ENCODE measurements at regions not wholly inside any gene's neighbourhood (a gene's known extent, or its start where the extent isn't known, plus 50 kb on each side); places are given as distances from the start of the nearest gene placed in this dataset.
A peak's percentile ranks its signal among the peaks of the same experiment; 100 is the strongest.
"Not testable (repeated sequence)": the region's sequence is repeated elsewhere in the genome, so short reads cannot be mapped to it uniquely, and the experiment has no call there.

- no peak for DNase-seq
Measured at GRCh38 chr2:241984658-241985057, 115.1 kb downstream of the RTP5 start.

GRCh38 chr2:241985161-241985985 lies 115.8 kb downstream of the RTP5 start:
- DNase-seq, result peak; percentile 54

DNA sequence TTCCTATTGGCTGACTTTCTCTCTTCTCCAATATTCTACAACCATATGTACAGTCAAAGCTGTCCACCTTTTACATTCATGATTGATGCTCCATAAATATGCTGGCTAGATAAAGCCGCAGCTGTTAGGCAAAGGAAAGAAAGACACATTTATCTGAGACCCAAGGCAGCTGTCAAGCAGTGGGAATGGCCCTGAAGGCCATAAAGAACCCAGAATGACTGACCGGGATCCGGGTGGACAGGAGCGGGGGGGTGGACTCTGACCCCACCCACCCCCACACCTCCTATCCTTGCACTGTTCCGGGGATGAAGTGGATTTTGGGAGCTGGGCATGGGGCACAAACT lies 116.4 kb downstream of the RTP5 start:
- no peak for DNase-seq

GRCh38 chr2:241986836-241987641 lies 117.5 kb downstream of the RTP5 start:
- DNase-seq, result no peak

DNA sequence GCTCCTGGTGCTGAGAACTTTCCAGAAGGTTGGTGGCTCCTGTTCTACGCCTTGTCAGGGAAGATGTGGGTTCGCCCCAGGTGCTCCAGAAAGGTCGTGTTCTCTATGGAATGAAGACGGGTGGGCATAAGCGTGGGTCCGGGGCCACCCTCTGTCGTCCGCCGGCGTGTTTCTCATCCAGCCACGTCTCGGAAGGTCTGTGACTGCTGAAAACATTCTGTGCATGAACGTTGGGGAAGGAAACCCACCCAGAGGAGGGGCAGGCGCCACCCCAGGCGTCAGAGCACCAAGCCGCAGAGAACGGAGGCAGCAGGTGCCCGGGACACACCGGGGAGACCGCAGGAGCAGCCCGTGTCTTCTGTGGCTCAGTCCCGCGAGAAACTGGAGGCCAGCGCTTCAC lies 118.2 kb downstream of the RTP5 start:
- no peak for DNase-seq

DNA sequence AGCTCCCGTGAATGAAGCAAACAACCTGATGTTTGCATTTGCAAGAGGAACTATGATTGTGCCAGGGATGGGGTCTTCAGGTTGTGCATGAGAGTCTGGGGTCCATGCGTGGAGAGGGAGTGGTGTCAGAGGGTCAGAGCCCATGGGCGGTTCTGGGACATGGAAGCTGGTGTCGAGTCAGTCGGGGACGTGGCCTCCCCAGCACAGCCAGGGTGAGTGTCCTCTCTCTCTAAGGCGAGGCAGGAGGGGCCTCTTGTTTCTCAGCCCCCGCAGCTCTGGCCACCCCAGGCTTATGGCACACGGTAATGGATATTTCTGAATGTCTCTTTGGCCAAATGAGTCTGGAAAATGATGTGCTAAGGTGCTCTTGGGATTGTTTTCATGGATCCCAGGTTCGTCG lies 118.6 kb downstream of the RTP5 start:
- DNase-seq, result no peak

- DNase-seq, result no peak
Measured at GRCh38 chr2:241989074-241989473, 119.5 kb downstream of the RTP5 start.

- no peak for DNase-seq
Measured at GRCh38 chr2:241990466-241990865, 120.9 kb downstream of the RTP5 start.

DNA sequence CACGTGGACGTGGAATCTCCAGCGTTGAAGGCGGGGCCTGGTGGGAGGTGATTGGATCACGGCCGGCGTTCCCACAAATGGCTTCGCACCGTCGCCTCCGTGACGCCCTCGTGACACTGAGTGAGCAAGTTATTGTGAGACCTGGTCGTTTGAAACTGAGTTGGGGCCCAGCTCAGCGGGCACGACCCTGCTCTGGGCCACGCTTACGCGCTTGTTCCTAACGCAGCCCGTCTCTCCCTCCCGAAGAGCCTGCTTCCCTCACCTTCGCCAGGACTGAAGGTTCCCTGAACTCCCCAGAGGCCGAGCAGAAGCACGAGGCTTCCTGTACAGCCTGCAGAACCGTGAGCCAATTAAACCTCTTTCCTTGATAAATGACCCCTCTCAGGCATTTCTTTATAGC lies 121.8 kb downstream of the RTP5 start:
- DNase-seq, result no peak

DNA sequence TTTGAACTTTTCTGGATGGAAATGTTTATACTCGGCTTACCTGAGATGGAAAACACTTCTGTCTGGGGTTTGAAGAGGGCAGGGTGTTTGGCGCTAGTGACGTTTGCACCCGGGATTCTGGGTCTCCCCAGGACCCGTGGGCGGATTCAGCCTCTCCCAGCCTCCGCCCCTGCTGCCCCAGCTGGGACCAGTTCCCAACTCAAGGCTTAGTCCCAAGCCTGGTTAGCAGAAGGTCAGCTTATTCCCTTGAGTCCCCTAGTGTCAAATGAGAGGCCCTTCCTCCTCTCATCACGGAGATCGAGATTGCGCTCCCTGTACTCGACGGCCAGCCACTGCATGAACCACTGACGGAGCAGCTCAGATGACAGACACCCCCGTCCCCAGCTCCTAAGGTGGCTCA lies 123.2 kb downstream of the RTP5 start:
- no peak for DNase-seq

- DNase-seq, result no peak
Measured at GRCh38 chr2:241993386-241994005, 124.0 kb downstream of the RTP5 start.

- no peak for DNase-seq
Measured at GRCh38 chr2:241994086-241994485, 124.6 kb downstream of the RTP5 start.

DNA sequence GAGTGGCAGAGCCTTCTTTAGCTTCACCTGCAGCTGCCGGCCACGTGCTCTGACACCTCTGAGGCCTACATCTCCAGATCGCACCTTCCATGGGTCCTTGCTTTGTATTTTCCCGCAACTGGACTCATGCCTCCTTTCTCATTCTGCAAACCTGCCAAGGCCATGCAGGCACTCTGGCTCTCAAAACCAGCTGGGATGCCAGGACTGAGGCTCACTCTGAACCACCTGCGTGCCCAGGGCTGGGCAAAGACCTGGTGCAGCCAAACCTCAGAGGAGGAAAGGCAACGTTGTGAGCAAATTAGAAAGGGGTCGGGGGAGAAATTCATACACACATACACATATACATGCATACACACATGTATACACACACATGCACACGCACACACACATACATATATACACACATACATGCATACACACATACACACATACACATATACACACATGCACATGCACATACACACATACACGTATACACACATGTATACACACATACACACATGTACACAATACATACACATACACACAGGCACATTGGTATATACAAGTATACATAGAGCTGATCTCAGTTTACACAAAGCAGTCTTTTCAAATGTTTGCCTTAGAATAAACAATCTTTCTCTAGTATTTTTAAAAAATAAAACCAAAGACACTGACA lies 125.2 kb downstream of the RTP5 start:
- DNase-seq, result no peak

GRCh38 chr2:241996100-241996499 lies 126.6 kb downstream of the RTP5 start:
- no peak for DNase-seq

- DNase-seq, result no peak
Measured at GRCh38 chr2:241997017-241997416, 127.5 kb downstream of the RTP5 start.

- no peak for DNase-seq
Measured at GRCh38 chr2:241999184-241999583, 129.7 kb downstream of the RTP5 start.

GRCh38 chr2:242001853-242002252 lies 132.3 kb downstream of the RTP5 start:
- DNase-seq, result no peak

GRCh38 chr2:242002944-242003343 lies 133.4 kb downstream of the RTP5 start:
- DNase-seq, result no peak

GRCh38 chr2:242004223-242004901 lies 134.8 kb downstream of the RTP5 start:
- no peak for DNase-seq

DNA sequence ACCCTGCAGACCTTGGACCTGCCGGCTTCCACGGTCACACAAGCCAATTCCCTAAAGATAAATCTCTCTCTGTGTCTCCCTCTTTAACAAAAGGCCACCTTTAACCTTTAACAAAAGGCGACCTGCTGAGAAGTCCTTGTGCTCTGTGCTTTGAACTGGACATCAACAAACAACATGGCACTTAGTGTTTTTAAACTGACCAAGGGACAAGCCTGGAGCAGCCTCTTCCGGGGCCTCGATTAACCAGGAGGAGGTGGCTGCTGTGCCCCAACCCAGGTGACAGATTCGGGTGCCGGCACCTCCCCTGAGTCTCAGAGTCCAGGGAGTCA lies 135.3 kb downstream of the RTP5 start:
- DNase-seq, result no peak

DNA sequence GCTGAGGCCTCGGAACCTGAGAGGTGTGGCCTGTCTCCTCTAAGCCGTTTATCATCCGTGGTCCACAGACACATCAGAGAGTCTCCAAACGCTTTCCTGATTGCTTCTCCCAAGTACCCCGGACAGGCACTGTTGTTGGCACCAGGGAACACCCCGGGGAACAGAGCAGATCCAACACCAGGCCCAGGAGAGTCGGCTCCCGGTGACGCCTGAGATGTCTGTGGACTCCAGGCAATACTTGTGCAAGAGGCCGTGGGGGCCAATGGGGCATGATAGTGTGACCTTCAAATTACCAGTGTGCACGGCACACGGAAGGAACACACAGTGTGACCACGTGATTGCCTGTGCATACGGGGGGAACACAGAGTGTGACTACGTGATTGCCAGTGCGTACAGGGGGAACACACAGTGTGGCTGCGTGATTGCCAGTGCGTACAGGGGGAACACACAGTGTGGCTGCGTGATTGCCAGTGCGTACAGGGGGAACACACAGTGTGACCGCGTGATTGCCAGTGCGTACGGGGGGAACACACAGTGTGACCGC lies 136.6 kb downstream of the RTP5 start:
- not testable (repeated sequence) for DNase-seq

GRCh38 chr2:242008908-242009307 lies 139.4 kb downstream of the RTP5 start:
- not testable (repeated sequence) for DNase-seq

GRCh38 chr2:242009846-242010245 lies 140.3 kb downstream of the RTP5 start:
- not testable (repeated sequence) for DNase-seq

Measured in activated effector memory CD4-positive, alpha-beta T cell treated with Interleukin-2 at 50 U/mL for 16 hours (primary cell).